Parathyroid adenoma (tissue), 2 donors: ENCODE measurements at regions not wholly inside any gene's neighbourhood (a gene's known extent, or its start where the extent isn't known, plus 50 kb on each side); places are given as distances from the start of the nearest gene placed in this dataset.

Source experiments
- H2AFZ ChIP-seq: fragments of 300-600 bp; sonication (generic); one replicate; pipeline ENCODE4 v1.7.0; 2017; ENCODE audit warnings: antibody characterized with exemption, mild to moderate bottlenecking
- H3K27ac ChIP-seq: fragments of 300-600 bp; sonication (generic); one replicate; pipeline ENCODE4 v1.7.0; 2017
- H3K27me3 ChIP-seq: fragments of 300-600 bp; sonication (generic); one replicate; pipeline ENCODE4 v1.7.0; 2017; ENCODE audit warnings: low read length; ENCODE audit not compliant: control insufficient read depth, insufficient read depth
- H3K36me3 ChIP-seq: fragments of 300-600 bp; sonication (generic); one replicate; pipeline ENCODE4 v1.7.0; 2017; ENCODE audit warnings: low read length; ENCODE audit not compliant: control insufficient read depth, insufficient read depth
- H3K4me1 ChIP-seq: fragments of 300-600 bp; sonication (generic); one replicate; pipeline ENCODE4 v1.7.0; 2017; ENCODE audit warnings: control low read depth
- H3K4me2 ChIP-seq: fragments of 300-600 bp; sonication (generic); one replicate; pipeline ENCODE4 v1.7.0; 2017; ENCODE audit warnings: low read length
- H3K4me3 ChIP-seq: fragments of 300-600 bp; sonication (generic); one replicate; pipeline ENCODE4 v1.7.0; 2017; ENCODE audit warnings: low read depth, low read length
- H3K79me2 ChIP-seq: fragments of 300-600 bp; sonication (generic); one replicate; pipeline ENCODE4 v1.7.0; 2017; ENCODE audit warnings: control low read depth
- H3K9ac ChIP-seq: fragments of 300-600 bp; sonication (generic); one replicate; pipeline ENCODE4 v1.7.0; 2017; ENCODE audit warnings: mild to moderate bottlenecking
- H3K9me3 ChIP-seq: fragments of 300-600 bp; sonication (generic); one replicate; pipeline ENCODE4 v1.7.0; 2017; ENCODE audit warnings: low read length; ENCODE audit not compliant: control insufficient read depth
- TF ChIP-seq, protein P1 (sequence below): fragments of 300-600 bp; sonication (generic); IDR thresholded peaks from one replicate; pipeline ENCODE4 v1.7.0; 2017; ENCODE audit warnings: antibody characterized with exemption, mild to moderate bottlenecking
- donor health status: primary hyperparathyroidism.

DNA sequence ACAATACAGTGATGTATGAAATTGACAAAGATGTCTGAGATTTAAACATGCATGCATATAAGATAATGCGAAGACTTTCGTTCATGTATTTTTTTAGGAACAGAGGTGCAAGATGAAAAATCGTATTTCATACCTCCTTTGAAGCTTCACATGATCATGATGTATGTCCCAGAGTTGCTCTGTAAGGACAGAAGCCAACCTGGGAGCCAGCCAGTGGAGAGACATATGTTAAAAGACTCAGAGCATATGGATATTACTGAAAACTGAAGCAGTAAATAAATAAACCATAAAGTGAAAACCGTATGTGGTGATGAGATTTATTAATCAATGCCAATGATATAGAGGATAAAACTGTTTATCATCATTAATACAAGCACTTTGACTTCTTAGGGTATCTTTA, 424.4 kb upstream of the NETO1 start:
- Histone ChIP-seq H3K79me2 (no peaks in the 10 kb centered on the region), H3K27me3 (no peaks in the 10 kb centered on the region), H3K4me2 (no peak overlapping the region), H3K9ac (no peak overlapping the region), H3K4me3 (no peak overlapping the region), H3K27ac (no peak overlapping the region), H3K9me3 (no peaks in the 10 kb centered on the region), H3K4me1 (no peaks in the 10 kb centered on the region), H3K36me3 (no peaks in the 10 kb centered on the region), H2AFZ (no peak overlapping the region)
- TF ChIP-seq, protein P1, sequence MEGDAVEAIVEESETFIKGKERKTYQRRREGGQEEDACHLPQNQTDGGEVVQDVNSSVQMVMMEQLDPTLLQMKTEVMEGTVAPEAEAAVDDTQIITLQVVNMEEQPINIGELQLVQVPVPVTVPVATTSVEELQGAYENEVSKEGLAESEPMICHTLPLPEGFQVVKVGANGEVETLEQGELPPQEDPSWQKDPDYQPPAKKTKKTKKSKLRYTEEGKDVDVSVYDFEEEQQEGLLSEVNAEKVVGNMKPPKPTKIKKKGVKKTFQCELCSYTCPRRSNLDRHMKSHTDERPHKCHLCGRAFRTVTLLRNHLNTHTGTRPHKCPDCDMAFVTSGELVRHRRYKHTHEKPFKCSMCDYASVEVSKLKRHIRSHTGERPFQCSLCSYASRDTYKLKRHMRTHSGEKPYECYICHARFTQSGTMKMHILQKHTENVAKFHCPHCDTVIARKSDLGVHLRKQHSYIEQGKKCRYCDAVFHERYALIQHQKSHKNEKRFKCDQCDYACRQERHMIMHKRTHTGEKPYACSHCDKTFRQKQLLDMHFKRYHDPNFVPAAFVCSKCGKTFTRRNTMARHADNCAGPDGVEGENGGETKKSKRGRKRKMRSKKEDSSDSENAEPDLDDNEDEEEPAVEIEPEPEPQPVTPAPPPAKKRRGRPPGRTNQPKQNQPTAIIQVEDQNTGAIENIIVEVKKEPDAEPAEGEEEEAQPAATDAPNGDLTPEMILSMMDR, result no peak

DNA sequence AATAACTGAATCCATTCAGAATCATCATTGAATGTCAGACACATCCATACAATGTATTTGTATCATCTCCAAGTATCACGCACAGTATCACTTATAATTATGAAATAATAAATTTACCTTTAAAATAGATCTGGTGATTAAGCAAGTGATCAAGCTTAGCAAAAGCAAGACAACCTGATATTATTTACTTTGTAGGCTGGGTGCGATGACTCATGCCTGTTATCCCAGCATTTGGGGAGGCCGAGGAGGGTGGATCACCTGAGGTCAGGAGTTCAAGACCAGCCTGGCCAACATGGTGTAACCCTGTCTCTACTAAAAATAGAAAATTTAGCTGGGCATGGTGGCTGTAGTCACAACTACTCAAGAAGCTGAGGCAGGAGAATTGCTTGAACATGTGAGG, 421.0 kb upstream of the NETO1 start:
- Histone ChIP-seq H3K27me3 (no peaks in the 10 kb centered on the region), H2AFZ (no peak overlapping the region)
- TF ChIP-seq, protein P1, result no peak

DNA sequence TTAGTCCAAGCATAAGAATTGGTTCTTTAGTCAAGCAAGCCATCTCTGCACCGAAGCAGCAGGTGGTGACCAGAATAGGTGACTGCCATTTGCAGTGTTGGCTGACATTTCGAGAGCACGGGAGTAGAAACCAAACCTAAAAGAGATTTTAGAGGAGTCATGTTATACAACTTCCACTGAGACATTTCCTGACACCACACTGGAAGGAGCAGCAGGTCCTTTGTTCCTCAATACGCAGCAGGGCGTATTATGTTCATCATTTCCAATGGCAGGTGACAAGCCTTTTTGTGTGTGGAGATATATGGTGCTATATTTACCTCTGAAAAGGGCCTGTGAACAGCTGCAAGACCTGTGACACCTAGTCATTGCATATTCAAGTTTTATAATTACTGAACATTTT, 418.8 kb upstream of the NETO1 start:
- Histone ChIP-seq H3K4me3 (no peak overlapping the region), H2AFZ (no peak overlapping the region), H3K9me3 (no peaks in the 10 kb centered on the region), H3K27ac (no peak overlapping the region), H3K27me3 (no peaks in the 10 kb centered on the region), H3K79me2 (no peaks in the 10 kb centered on the region), H3K4me1 (no peaks in the 10 kb centered on the region), H3K9ac (no peak overlapping the region), H3K36me3 (no peaks in the 10 kb centered on the region), H3K4me2 (no peak overlapping the region)
- TF ChIP-seq, protein P1, result no peak

More for the DNA sequence above, 421.0 kb upstream of the NETO1 start:
- H3K4me2 ChIP-seq, result no peak overlapping the region
- no peak overlapping the region for H3K9ac ChIP-seq
- no peaks in the 10 kb centered on the region for H3K4me1 ChIP-seq
- H3K79me2 ChIP-seq, result no peaks in the 10 kb centered on the region
- H3K4me3 ChIP-seq, result no peak overlapping the region
- H3K36me3 ChIP-seq, result no peaks in the 10 kb centered on the region
- no peaks in the 10 kb centered on the region for H3K9me3 ChIP-seq
- H3K27ac ChIP-seq, result no peak overlapping the region

DNA sequence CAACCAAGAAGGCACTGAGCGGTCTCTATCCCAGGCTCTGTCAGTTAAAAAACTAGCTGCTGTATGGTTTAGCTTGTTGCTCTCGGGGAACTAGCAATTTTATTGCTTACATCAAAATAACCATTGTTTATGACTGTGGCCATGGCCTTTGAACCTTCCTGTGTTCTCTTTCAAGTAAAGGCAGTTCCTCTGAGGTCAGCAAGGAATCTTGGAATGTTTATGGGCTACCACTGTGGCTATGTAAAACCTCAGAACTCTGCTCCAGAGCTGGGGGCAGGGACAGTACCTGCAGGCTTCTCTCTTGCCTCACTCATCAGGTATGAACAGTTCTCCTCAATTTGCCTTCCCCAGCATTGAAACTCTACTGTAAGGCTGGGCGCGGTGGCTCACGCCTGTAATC, 416.0 kb upstream of the NETO1 start:
- Histone ChIP-seq H3K27ac (no peak overlapping the region), H2AFZ (no peak overlapping the region), H3K9me3 (no peaks in the 10 kb centered on the region), H3K9ac (no peak overlapping the region), H3K4me2 (no peak overlapping the region), H3K79me2 (no peaks in the 10 kb centered on the region), H3K36me3 (no peaks in the 10 kb centered on the region), H3K4me3 (no peak overlapping the region), H3K27me3 (no peaks in the 10 kb centered on the region), H3K4me1 (no peaks in the 10 kb centered on the region)
- TF ChIP-seq, protein P1, result no peak

DNA sequence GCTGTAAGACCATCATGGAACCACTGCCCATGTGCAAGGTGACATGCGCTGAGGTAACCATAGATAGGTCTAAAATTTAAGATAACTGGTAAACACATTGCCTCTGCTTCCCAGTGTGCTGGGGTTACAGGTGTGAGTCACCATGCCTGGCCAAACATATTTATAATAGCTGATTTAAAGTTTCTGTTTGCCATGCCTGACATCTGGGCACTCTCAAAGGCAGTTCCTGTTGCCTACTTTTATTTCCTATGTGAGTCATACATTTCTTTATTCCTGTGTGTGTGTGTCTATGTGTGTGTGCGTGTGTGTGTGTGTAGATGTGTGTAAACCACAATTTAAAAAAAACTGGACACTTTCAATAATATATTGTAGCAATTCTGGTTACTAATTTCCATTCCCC, 415.2 kb upstream of the NETO1 start:
- TF ChIP-seq, protein P1, result no peak
- Histone ChIP-seq H2AFZ (no peak overlapping the region), H3K9ac (no peak overlapping the region), H3K79me2 (no peaks in the 10 kb centered on the region), H3K4me2 (no peak overlapping the region), H3K4me3 (no peak overlapping the region), H3K27me3 (no peaks in the 10 kb centered on the region), H3K9me3 (no peaks in the 10 kb centered on the region), H3K27ac (no peak overlapping the region), H3K4me1 (no peaks in the 10 kb centered on the region), H3K36me3 (no peaks in the 10 kb centered on the region)
